ENCODE measurements at regions not wholly inside any gene's neighbourhood (a gene's known extent, or its start where the extent isn't known, plus 50 kb on each side); places are given as distances from the start of the nearest gene placed in this dataset.

DNA sequence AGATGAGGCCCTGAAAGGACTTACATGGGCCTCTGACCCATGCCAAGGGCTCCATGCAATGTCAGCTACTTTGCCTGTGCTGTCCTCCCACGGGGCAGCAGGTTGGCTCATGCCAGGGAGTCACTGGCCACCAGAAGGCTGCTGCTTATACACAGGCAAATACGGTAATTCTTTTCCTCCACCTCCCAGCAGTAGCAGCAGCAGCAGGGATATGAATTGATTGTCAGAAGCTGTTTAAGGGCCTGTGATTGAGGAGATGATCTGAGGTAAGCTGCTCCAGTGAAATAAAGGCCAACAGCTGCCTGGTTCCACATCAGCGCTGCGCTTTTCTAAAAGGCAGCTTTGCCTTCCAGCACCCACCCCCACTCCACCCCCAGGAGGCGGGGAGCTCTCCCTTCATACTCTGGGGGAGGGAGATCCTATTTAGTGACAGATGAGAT is 250.5 kb downstream of the SHQ1 start:
- TF ChIP-seq, protein P1, sequence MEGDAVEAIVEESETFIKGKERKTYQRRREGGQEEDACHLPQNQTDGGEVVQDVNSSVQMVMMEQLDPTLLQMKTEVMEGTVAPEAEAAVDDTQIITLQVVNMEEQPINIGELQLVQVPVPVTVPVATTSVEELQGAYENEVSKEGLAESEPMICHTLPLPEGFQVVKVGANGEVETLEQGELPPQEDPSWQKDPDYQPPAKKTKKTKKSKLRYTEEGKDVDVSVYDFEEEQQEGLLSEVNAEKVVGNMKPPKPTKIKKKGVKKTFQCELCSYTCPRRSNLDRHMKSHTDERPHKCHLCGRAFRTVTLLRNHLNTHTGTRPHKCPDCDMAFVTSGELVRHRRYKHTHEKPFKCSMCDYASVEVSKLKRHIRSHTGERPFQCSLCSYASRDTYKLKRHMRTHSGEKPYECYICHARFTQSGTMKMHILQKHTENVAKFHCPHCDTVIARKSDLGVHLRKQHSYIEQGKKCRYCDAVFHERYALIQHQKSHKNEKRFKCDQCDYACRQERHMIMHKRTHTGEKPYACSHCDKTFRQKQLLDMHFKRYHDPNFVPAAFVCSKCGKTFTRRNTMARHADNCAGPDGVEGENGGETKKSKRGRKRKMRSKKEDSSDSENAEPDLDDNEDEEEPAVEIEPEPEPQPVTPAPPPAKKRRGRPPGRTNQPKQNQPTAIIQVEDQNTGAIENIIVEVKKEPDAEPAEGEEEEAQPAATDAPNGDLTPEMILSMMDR (IDR thresholded peaks at IDR 0.05) = no peak
- TF ChIP-seq POLR2A (IDR thresholded peaks at IDR 0.05) = no peak

Data from right lobe of liver (tissue), 4 donors.